Adipocyte (in vitro differentiated cells): ENCODE measurements at regions not wholly inside any gene's neighbourhood (a gene's known extent, or its start where the extent isn't known, plus 50 kb on each side); places are given as distances from the start of the nearest gene placed in this dataset.

Experiments
- DNase-seq: peaks from one replicate; pipeline ENCODE4 v3.0.0-alpha.2; 2015; ENCODE audit warnings: low read depth
- H3K27me3 ChIP-seq: replicated peaks from 2 replicates; pipeline ENCODE4 v1.7.0; 2013; ENCODE audit warnings: mild to moderate bottlenecking, low read length, moderate library complexity; ENCODE audit not compliant: control insufficient read depth, insufficient read depth
- H3K36me3 ChIP-seq: 2 replicates; pipeline ENCODE4 v1.7.0; 2013; ENCODE audit warnings: low read length, mild to moderate bottlenecking, moderate library complexity; ENCODE audit not compliant: control insufficient read depth, insufficient read depth, severe bottlenecking
- H3K4me1 ChIP-seq: 2 replicates; pipeline ENCODE4 v1.7.0; 2013; ENCODE audit warnings: mild to moderate bottlenecking, low read length, moderate library complexity; ENCODE audit not compliant: control insufficient read depth, insufficient read depth
- H3K4me3 ChIP-seq: 2 replicates; pipeline ENCODE4 v1.7.0; 2013; ENCODE audit warnings: mild to moderate bottlenecking, low read length, moderate library complexity
- H3K9ac ChIP-seq: 2 replicates; pipeline ENCODE4 v1.7.0; 2013; ENCODE audit warnings: mild to moderate bottlenecking, low read length, moderate library complexity
- H3K9me3 ChIP-seq: 2 replicates; pipeline ENCODE4 v1.7.0; 2013; ENCODE audit warnings: mild to moderate bottlenecking, low read length, moderate library complexity; ENCODE audit not compliant: control insufficient read depth

- no peak for DNase-seq
- H3K9me3 ChIP-seq: no peaks in the 10 kb centered on the region
- H3K4me3 ChIP-seq: no peak overlapping the region
- no peak overlapping the region for H3K9ac ChIP-seq
- H3K4me1 ChIP-seq: no peaks in the 10 kb centered on the region
- H3K27me3 ChIP-seq: no peaks in the 10 kb centered on the region
- no peaks in the 10 kb centered on the region for H3K36me3 ChIP-seq
Observed at GRCh38 chr11:91813263-91813662, 411.4 kb upstream of the FAT3 start.

GRCh38 chr11:91810871-91811270 is 413.7 kb upstream of the FAT3 start:
- no peak overlapping the region for H3K9ac ChIP-seq
- no peaks in the 10 kb centered on the region for H3K9me3 ChIP-seq
- DNase-seq: no peak
- H3K4me1 ChIP-seq: no peaks in the 10 kb centered on the region
- no peak overlapping the region for H3K4me3 ChIP-seq
- H3K36me3 ChIP-seq: no peaks in the 10 kb centered on the region
- H3K27me3 ChIP-seq: no peaks in the 10 kb centered on the region

GRCh38 chr11:91805293-91805692 is 419.3 kb upstream of the FAT3 start:
- DNase-seq: no peak
- Histone ChIP-seq H3K4me1 (peaks cover 7% of the 10 kb centered on the region), H3K4me3 (no peak overlapping the region), H3K36me3 (no peaks in the 10 kb centered on the region), H3K9ac (no peak overlapping the region), H3K9me3 (no peaks in the 10 kb centered on the region), H3K27me3 (peaks cover 3% of the 10 kb centered on the region)

- Histone ChIP-seq H3K9me3 (no peaks in the 10 kb centered on the region), H3K4me1 (peaks cover 7% of the 10 kb centered on the region), H3K36me3 (no peaks in the 10 kb centered on the region), H3K4me3 (no peak overlapping the region), H3K9ac (no peak overlapping the region), H3K27me3 (peaks cover 3% of the 10 kb centered on the region)
- no peak for DNase-seq
Observed at GRCh38 chr11:91804042-91804441, 420.6 kb upstream of the FAT3 start.

- H3K27me3 ChIP-seq: peaks cover 3% of the 10 kb centered on the region
- H3K9ac ChIP-seq: no peak overlapping the region
- H3K9me3 ChIP-seq: no peaks in the 10 kb centered on the region
- no peak for DNase-seq
- H3K4me1 ChIP-seq: peaks cover 7% of the 10 kb centered on the region
- H3K4me3 ChIP-seq: no peak overlapping the region
- no peaks in the 10 kb centered on the region for H3K36me3 ChIP-seq
Observed at GRCh38 chr11:91802475-91802874, 422.1 kb upstream of the FAT3 start.

- no peak for DNase-seq
- H3K4me1 ChIP-seq: peaks cover 7% of the 10 kb centered on the region
Observed at GRCh38 chr11:91800208-91800914, 424.3 kb upstream of the FAT3 start.

GRCh38 chr11:91798240-91798639 is 426.4 kb upstream of the FAT3 start:
- Histone ChIP-seq H3K27me3 (peaks cover 3% of the 10 kb centered on the region), H3K4me1 (no peaks in the 10 kb centered on the region), H3K9ac (no peak overlapping the region), H3K9me3 (no peaks in the 10 kb centered on the region), H3K36me3 (no peaks in the 10 kb centered on the region), H3K4me3 (no peak overlapping the region)
- DNase-seq: no peak

More at GRCh38 chr11:91800208-91800914, 424.3 kb upstream of the FAT3 start:
- no peaks in the 10 kb centered on the region for H3K36me3 ChIP-seq
- H3K9me3 ChIP-seq: no peaks in the 10 kb centered on the region
- no peak overlapping the region for H3K9ac ChIP-seq
- peaks cover 3% of the 10 kb centered on the region for H3K27me3 ChIP-seq
- H3K4me3 ChIP-seq: no peak overlapping the region

- no peak for DNase-seq
Observed at GRCh38 chr11:91796999-91797398, 427.6 kb upstream of the FAT3 start.

GRCh38 chr11:91795139-91795887 is 429.3 kb upstream of the FAT3 start:
- no peak overlapping the region for H3K4me3 ChIP-seq
- no peak overlapping the region for H3K9ac ChIP-seq
- no peaks in the 10 kb centered on the region for H3K4me1 ChIP-seq
- no peaks in the 10 kb centered on the region for H3K27me3 ChIP-seq
- H3K9me3 ChIP-seq: no peaks in the 10 kb centered on the region
- DNase-seq: no peak
- H3K36me3 ChIP-seq: no peaks in the 10 kb centered on the region

More at GRCh38 chr11:91796999-91797398, 427.6 kb upstream of the FAT3 start:
- Histone ChIP-seq H3K9ac (no peak overlapping the region), H3K4me3 (no peak overlapping the region), H3K4me1 (no peaks in the 10 kb centered on the region), H3K9me3 (no peaks in the 10 kb centered on the region), H3K36me3 (no peaks in the 10 kb centered on the region), H3K27me3 (no peaks in the 10 kb centered on the region)

GRCh38 chr11:91794146-91794545 is 430.5 kb upstream of the FAT3 start:
- H3K9ac ChIP-seq: no peak overlapping the region
- no peak overlapping the region for H3K4me3 ChIP-seq
- H3K4me1 ChIP-seq: no peaks in the 10 kb centered on the region
- DNase-seq: no peak
- no peaks in the 10 kb centered on the region for H3K27me3 ChIP-seq
- no peaks in the 10 kb centered on the region for H3K9me3 ChIP-seq
- H3K36me3 ChIP-seq: no peaks in the 10 kb centered on the region

- H3K36me3 ChIP-seq: no peaks in the 10 kb centered on the region
- no peak overlapping the region for H3K4me3 ChIP-seq
- H3K27me3 ChIP-seq: no peaks in the 10 kb centered on the region
- H3K9me3 ChIP-seq: no peaks in the 10 kb centered on the region
- H3K4me1 ChIP-seq: no peaks in the 10 kb centered on the region
- no peak overlapping the region for H3K9ac ChIP-seq
- no peak for DNase-seq
Observed at GRCh38 chr11:91792779-91793262, 431.8 kb upstream of the FAT3 start.
